Epithelial cell of proximal tubule (primary cell): ENCODE measurements at regions not wholly inside any gene's neighbourhood (a gene's known extent, or its start where the extent isn't known, plus 50 kb on each side); places are given as distances from the start of the nearest gene placed in this dataset.
"Not testable (repeated sequence)": the region's sequence is repeated elsewhere in the genome, so short reads cannot be mapped to it uniquely, and the experiment has no call there.

Experiments
- DNase-seq: peaks from one replicate; pipeline ENCODE4 v3.0.0-alpha.2; 2011; ENCODE audit warnings: low read depth
- H3K4me3 ChIP-seq: 2 replicates; pipeline ENCODE4 v1.5.1; 2011; ENCODE audit warnings: low read depth, mild to moderate bottlenecking, low read length
- TF ChIP-seq, protein P1 (sequence below): conservative IDR thresholded peaks from 2 replicates; pipeline ENCODE4 v1.5.1; 2012; ENCODE audit warnings: low read depth, mild to moderate bottlenecking, low read length

DNA sequence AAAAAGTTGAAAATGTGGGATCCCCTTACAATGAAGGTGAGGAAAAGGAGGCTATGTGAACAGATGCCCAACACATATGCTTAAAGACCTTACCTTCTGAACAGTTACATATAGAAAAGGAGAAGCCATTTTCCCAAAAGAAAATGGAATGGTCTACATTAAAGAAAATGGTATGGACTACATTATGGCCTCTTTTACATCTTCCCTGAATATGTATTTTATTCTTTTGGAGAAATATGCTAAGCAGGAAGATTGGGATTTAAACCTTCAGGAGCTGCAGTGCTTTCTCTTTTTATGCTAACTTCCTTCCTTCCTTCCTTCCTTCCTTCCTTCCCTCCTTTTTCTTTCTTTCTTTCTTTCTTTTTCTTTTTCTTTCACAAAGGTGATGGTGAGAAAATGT is 155.4 kb downstream of the SEC23IP start:
- TF ChIP-seq, protein P1, sequence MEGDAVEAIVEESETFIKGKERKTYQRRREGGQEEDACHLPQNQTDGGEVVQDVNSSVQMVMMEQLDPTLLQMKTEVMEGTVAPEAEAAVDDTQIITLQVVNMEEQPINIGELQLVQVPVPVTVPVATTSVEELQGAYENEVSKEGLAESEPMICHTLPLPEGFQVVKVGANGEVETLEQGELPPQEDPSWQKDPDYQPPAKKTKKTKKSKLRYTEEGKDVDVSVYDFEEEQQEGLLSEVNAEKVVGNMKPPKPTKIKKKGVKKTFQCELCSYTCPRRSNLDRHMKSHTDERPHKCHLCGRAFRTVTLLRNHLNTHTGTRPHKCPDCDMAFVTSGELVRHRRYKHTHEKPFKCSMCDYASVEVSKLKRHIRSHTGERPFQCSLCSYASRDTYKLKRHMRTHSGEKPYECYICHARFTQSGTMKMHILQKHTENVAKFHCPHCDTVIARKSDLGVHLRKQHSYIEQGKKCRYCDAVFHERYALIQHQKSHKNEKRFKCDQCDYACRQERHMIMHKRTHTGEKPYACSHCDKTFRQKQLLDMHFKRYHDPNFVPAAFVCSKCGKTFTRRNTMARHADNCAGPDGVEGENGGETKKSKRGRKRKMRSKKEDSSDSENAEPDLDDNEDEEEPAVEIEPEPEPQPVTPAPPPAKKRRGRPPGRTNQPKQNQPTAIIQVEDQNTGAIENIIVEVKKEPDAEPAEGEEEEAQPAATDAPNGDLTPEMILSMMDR: no peak
- no peak overlapping the region for H3K4me3 ChIP-seq
- no peak for DNase-seq

DNA sequence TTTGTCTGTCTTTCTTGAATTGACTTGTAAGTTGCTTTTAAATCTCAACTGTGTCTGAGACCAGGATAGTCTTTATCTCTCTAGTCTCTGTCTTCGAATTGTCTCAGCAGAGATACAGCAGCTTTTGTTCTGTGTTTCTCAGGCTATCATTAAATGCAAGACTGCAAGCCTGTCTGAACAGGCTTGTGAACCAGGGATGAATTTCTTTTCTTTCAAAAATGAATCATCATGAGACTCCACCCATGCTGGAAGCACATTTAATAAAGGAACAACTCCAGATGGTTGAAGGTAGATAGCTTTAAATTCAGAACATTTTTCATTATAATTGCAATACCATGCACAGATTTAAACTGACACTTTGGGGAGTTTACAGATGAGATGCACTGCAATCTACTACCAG is 155.9 kb downstream of the SEC23IP start:
- TF ChIP-seq, protein P1: no peak
- no peak for DNase-seq
- no peak overlapping the region for H3K4me3 ChIP-seq

DNA sequence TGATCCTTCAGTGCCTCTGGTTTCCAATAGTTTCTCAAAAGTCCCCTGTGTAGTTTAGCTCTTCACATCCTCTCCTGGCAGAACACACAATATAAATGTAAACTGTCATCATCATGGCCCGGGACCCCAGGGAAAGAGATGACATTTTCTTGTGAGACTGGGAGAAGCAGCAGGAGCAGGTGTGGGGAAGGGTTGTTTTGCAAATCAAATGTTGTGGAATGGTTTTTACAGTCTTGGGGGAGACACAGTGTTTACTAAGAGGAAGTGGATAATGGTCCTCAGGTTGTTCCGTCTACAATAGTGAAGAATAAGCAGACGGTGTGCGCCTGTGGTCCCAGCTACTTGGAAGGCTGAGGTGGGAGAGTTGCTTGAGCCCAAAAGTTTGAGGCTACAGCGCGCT is 159.1 kb downstream of the SEC23IP start:
- TF ChIP-seq, protein P1: no peak
- DNase-seq: no peak
- H3K4me3 ChIP-seq: no peak overlapping the region

DNA sequence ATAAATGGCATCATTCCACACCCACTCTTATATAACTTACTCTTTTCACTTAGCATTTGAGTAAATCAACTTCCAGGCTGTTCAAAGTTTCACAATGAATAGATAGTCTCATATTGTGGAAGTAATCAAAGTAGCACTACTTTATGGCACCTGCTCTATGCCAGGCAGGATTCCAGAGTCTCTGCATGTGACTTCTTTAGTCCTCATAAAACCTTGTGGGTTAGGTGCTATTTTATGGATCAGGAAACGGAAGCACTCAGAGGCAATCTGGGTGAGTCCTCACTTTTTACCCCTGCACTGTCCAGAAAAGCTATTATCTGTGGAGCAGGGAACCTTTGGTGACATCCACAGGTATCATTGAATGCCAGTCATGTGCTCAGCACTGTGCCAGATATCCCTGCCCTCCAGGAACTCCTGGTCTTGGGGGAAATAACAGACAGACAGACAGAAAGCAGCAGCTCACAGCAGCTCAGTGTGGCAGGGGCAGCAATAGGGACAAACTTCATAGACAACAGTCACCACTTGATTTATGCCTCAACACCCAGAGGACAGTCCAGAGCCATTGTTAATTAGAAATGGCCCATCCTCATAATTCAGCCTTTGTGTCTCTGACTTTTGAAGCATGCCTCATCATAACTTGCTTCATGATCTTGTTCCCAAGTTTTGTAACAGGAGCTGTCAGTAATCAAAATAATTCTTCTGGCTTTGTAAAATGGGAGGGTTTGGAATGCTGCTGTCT is 160.6 kb downstream of the SEC23IP start:
- no peak overlapping the region for H3K4me3 ChIP-seq
- TF ChIP-seq, protein P1: no peak
- no peak for DNase-seq

DNA sequence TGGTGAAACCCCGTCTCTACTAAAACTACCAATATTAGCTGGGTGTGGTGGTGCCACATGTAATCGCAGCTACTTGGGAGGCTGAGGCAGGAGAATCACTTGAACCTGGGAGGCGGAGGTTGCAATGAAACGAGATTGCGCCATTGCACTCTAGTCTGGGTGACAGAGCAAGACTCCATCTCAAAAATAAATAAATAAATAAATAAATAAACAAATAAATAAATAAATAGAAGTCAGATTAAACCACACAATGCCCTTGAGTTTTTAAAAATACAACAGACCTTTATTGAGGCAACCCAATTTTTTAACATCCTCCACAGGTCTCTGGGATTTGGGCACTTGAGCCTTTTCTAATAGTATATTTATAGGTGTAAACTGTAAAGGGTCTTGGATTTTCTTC is 167.3 kb downstream of the SEC23IP start:
- H3K4me3 ChIP-seq, DNase-seq: not testable (repeated sequence)

DNA sequence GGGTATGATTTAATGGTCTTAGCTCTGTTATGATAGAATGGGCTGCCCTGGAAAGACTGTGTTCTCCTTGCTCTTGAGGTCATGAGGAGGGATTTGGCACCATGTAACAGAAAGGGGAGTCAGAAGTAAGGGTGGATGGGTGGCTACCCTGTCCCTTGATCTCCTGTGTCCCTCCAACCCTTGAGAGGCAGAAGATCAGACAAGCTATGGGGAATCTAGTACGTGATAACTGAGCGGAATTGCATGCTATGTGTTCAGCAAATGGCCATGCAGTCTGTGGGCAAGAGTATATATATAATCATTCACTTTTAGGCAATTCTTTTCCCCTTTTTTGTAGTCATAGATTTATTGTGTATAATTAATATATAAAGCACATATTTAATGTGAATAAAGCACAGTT is 174.9 kb downstream of the SEC23IP start:
- TF ChIP-seq, protein P1: no peak
- no peak for DNase-seq
- H3K4me3 ChIP-seq: no peak overlapping the region

DNA sequence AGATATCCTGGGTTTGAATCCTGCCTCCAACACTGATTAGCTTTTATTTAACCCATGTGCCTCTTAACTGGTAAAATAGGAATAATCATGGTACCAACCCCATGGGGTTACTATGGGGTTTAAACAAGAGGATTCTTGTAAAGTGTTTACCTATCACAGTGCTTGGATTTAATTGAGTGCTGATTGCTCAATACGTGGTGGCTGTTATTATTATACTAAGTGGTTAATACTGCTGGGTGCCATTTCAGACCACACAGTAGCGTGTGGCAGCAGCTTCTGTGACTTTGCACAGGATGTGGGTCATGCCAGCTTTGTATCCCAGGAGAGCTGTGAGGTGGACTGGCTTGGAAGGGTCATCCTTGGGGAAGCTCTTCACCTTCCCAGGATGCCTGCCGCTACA is 177.2 kb downstream of the SEC23IP start:
- H3K4me3 ChIP-seq: no peak overlapping the region
- DNase-seq: no peak
- TF ChIP-seq, protein P1: no peak

DNA sequence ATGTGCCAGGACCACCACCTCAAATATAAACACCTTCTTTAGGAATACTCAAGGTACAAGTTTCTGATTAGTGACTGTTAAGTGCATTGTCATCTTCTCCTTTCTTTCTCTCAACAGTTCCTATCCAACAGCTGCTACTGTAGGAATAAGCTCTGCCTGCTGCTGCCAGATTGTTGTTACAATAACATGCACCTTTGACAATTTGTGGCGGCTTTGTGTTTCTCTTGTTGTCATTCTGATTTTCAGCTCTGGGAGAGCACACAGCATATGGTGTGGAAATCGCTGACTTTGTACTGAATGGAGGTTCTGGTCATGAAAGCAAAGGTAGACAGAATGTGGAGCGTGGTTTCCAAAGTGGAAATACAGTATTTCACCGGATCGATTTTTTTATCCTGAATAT is 182.8 kb downstream of the SEC23IP start:
- TF ChIP-seq, protein P1: no peak

More for the DNA sequence above, 182.8 kb downstream of the SEC23IP start:
- no peak for DNase-seq
- H3K4me3 ChIP-seq: no peak overlapping the region
